ENCODE measurements at regions not wholly inside any gene's neighbourhood (a gene's known extent, or its start where the extent isn't known, plus 50 kb on each side); places are given as distances from the start of the nearest gene placed in this dataset.

GRCh38 chr14:101020834-101021370 is 117.4 kb upstream of the RTL1 start:
- TF ChIP-seq REST (IDR thresholded peaks at IDR 0.05; ENCODE audit: insufficient read depth in 1 of 2, low read depth in 2 of 2, low read length in 2 of 2), result no peak
- no peak for TF ChIP-seq SIN3A (IDR thresholded peaks at IDR 0.05; ENCODE audit: borderline replicate concordance, insufficient read depth, low read length)

Data from PFSK-1 (cell line).